ENCODE measurements at regions not wholly inside any gene's neighbourhood (a gene's known extent, or its start where the extent isn't known, plus 50 kb on each side); places are given as distances from the start of the nearest gene placed in this dataset.

GRCh38 chr13:33541962-33542308 lies 256.4 kb upstream of the STARD13 start:
- H3K27me3 ChIP-seq: no peaks in the 10 kb centered on the region
- no peak for TF ChIP-seq CTCF (IDR thresholded peaks at IDR 0.05)
- no peak for DNase-seq
- no peak for ATAC-seq
- peaks cover 10 to 31% (median 27%) of the 10 kb centered on the region in 3 donors for H3K4me1 ChIP-seq
- WGBS, 2 donors: 2 to 3% methylated on average over 8 of the region's 8 CpGs
- intact Hi-C loops (cut with DNase I): no loop called here
- H3K36me3 ChIP-seq: no peaks in the 10 kb centered on the region
- no peaks in the 10 kb centered on the region for H3K9me3 ChIP-seq
- peak overlapping the region; percentile 88 to 98 (median 96) for H3K27ac ChIP-seq
- no peak for FAIRE-seq
- peak overlapping the region in 3 of 4 donors; percentile 23 to 37 (median 29) for H3K4me3 ChIP-seq

GRCh38 chr13:33542309-33543088 lies 256.9 kb upstream of the STARD13 start:
- no peaks in the 10 kb centered on the region for H3K36me3 ChIP-seq
- TF ChIP-seq CTCF (IDR thresholded peaks at IDR 0.05): peak; percentile 73 to 81 (median 76)
- FAIRE-seq (peak; percentile 93), ATAC-seq (peak; percentile 88 to 94 (median 90)), DNase-seq (peak; percentile 98 to 99 (median 98))
- H3K4me1 ChIP-seq: peaks cover 8 to 28% (median 25%) of the 10 kb centered on the region in 3 donors
- peak overlapping the region in 3 of 4 donors; percentile 29 to 38 (median 37) for H3K4me3 ChIP-seq
- H3K9me3 ChIP-seq: no peaks in the 10 kb centered on the region
- WGBS, 2 donors: 0% methylated on average over 70 of the region's 70 CpGs
- intact Hi-C loops (cut with DNase I): no loop called here
- no peaks in the 10 kb centered on the region for H3K27me3 ChIP-seq
- H3K27ac ChIP-seq: peak overlapping the region; percentile 88 to 98 (median 96)

- intact Hi-C loops (cut with DNase I): no loop called here
- ATAC-seq (peak in 2 of 4 donors; percentile 2 to 4), FAIRE-seq (no peak), DNase-seq (no peak)
- Histone ChIP-seq H3K9me3 (peaks cover 0 to 3% (median 0%) of the 10 kb centered on the region in 4 donors), H3K27me3 (no peaks in the 10 kb centered on the region), H3K4me3 (peak overlapping the region in 3 of 4 donors; percentile 29 to 38 (median 37)), H3K4me1 (peaks cover 8 to 28% (median 25%) of the 10 kb centered on the region in 3 donors), H3K27ac (peak overlapping the region; percentile 88 to 98 (median 96)), H3K36me3 (no peaks in the 10 kb centered on the region)
- 1 to 2% methylated on average over 7 of the region's 7 CpGs for WGBS, 2 donors
- TF ChIP-seq CTCF (IDR thresholded peaks at IDR 0.05): no peak
Observed at GRCh38 chr13:33543089-33543459, 257.5 kb upstream of the STARD13 start.

GRCh38 chr13:33543631-33544265 lies 258.2 kb upstream of the STARD13 start:
- Histone ChIP-seq H3K27me3 (no peaks in the 10 kb centered on the region), H3K4me3 (peak overlapping the region in 2 of 4 donors; percentile 37 to 38), H3K36me3 (no peaks in the 10 kb centered on the region), H3K27ac (peak overlapping the region; percentile 88 to 98 (median 96)), H3K4me1 (peaks cover 8 to 28% (median 25%) of the 10 kb centered on the region in 3 donors), H3K9me3 (peaks cover 0 to 3% (median 0%) of the 10 kb centered on the region in 4 donors)
- WGBS, 2 donors: 56 to 62% methylated on average over 3 of the region's 3 CpGs
- FAIRE-seq: no peak
- intact Hi-C loops (cut with DNase I): no loop called here
- TF ChIP-seq CTCF (IDR thresholded peaks at IDR 0.05): no peak
- no peak for DNase-seq
- no peak for ATAC-seq

All from pancreas (tissue), 10 donors.